ENCODE measurements at regions not wholly inside any gene's neighbourhood (a gene's known extent, or its start where the extent isn't known, plus 50 kb on each side); places are given as distances from the start of the nearest gene placed in this dataset.

DNA sequence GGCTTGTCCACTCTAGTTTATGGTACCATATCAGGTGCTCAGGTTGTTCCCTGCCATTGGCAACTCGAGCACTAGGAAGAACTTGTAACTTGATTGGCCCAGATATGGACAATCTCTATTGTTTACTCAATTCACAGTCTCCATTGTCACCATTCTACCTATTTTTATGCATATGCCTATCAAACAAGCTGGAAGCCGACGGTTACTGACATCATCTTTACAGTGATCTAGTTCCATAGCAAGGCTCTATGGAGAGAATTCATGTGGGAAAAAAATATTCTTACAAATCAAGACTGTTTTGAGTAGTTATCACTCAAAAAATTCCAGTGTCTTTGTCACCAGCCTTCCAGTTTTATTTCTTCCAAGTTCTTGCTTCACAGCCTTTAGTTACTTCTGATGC, 1006.2 kb upstream of the PRR20A start:
- no peaks in the 10 kb centered on the region for H3K36me3 ChIP-seq (ENCODE audit: control insufficient read depth, low read length)
- H3K27me3 ChIP-seq (ENCODE audit: control insufficient read depth, low read length): no peaks in the 10 kb centered on the region
- H3K4me3 ChIP-seq (ENCODE audit: low read length): no peak overlapping the region

DNA sequence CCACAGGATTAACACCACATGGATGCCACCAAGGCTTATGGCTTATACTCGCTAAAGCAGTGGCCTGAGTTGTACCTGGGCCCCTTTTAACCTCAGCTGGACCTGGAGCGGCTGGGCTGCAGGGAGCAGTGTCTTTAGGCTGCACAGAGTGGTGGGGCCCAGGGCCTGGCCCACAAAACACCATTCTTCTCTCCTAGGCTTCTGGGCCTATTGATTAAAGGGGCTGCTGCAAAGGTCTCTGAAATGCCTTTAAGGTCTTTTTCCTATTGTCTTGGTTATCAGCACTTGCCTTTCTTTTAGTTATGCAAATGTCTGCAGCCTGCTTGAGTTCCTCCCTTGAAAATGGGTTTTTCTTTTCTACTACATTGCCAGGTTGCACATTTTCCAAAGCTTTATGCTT, 973.9 kb upstream of the PRR20A start:
- no peaks in the 10 kb centered on the region for H3F3A ChIP-seq (ENCODE audit: control insufficient read depth, insufficient read depth)
- no peak overlapping the region for H3K4me3 ChIP-seq (ENCODE audit: low read length)
- no peaks in the 10 kb centered on the region for H3K9me2 ChIP-seq (replicated peaks; ENCODE audit: control insufficient read depth, low read length)
- TF ChIP-seq, protein P1, sequence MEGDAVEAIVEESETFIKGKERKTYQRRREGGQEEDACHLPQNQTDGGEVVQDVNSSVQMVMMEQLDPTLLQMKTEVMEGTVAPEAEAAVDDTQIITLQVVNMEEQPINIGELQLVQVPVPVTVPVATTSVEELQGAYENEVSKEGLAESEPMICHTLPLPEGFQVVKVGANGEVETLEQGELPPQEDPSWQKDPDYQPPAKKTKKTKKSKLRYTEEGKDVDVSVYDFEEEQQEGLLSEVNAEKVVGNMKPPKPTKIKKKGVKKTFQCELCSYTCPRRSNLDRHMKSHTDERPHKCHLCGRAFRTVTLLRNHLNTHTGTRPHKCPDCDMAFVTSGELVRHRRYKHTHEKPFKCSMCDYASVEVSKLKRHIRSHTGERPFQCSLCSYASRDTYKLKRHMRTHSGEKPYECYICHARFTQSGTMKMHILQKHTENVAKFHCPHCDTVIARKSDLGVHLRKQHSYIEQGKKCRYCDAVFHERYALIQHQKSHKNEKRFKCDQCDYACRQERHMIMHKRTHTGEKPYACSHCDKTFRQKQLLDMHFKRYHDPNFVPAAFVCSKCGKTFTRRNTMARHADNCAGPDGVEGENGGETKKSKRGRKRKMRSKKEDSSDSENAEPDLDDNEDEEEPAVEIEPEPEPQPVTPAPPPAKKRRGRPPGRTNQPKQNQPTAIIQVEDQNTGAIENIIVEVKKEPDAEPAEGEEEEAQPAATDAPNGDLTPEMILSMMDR (IDR thresholded peaks at IDR 0.05; ENCODE audit: low read depth, low read length, poor library complexity, severe bottlenecking): no peak
- no peak for TF ChIP-seq EZH2phosphoT487 (IDR thresholded peaks at IDR 0.05; ENCODE audit: borderline replicate concordance, low read length)
- no peak overlapping the region for H3K4me2 ChIP-seq (ENCODE audit: low read length)
- no peaks in the 10 kb centered on the region for H3K36me3 ChIP-seq (ENCODE audit: control insufficient read depth, low read length)
- H3K79me2 ChIP-seq (ENCODE audit: control insufficient read depth, low read length): no peaks in the 10 kb centered on the region
- H4K20me1 ChIP-seq (ENCODE audit: control insufficient read depth, insufficient read depth, low read depth, low read length): no peaks in the 10 kb centered on the region
- no peaks in the 10 kb centered on the region for H3K9me3 ChIP-seq (ENCODE audit: control insufficient read depth, insufficient read depth, low read length)
- H3K4me1 ChIP-seq (ENCODE audit: control insufficient read depth, low read length): no peaks in the 10 kb centered on the region
- H3K27ac ChIP-seq (ENCODE audit: low read depth, low read length): no peak overlapping the region
- H3K27me3 ChIP-seq (ENCODE audit: control insufficient read depth, low read length): no peaks in the 10 kb centered on the region

More for the DNA sequence above, 1006.2 kb upstream of the PRR20A start:
- Histone ChIP-seq H3K27ac (ENCODE audit: low read depth, low read length) (no peak overlapping the region), H4K20me1 (ENCODE audit: control insufficient read depth, insufficient read depth, low read depth, low read length) (no peaks in the 10 kb centered on the region), H3K79me2 (ENCODE audit: control insufficient read depth, low read length) (no peaks in the 10 kb centered on the region), H3K9me2 (replicated peaks; ENCODE audit: control insufficient read depth, low read length) (no peaks in the 10 kb centered on the region), H3F3A (ENCODE audit: control insufficient read depth, insufficient read depth) (no peaks in the 10 kb centered on the region), H3K4me2 (ENCODE audit: low read length) (no peak overlapping the region), H3K4me1 (ENCODE audit: control insufficient read depth, low read length) (no peaks in the 10 kb centered on the region), H3K9me3 (ENCODE audit: control insufficient read depth, insufficient read depth, low read length) (no peaks in the 10 kb centered on the region)
- TF ChIP-seq EZH2phosphoT487 (IDR thresholded peaks at IDR 0.05; ENCODE audit: borderline replicate concordance, low read length): no peak
- TF ChIP-seq, protein P1 (IDR thresholded peaks at IDR 0.05; ENCODE audit: low read depth, low read length, poor library complexity, severe bottlenecking): no peak

DNA sequence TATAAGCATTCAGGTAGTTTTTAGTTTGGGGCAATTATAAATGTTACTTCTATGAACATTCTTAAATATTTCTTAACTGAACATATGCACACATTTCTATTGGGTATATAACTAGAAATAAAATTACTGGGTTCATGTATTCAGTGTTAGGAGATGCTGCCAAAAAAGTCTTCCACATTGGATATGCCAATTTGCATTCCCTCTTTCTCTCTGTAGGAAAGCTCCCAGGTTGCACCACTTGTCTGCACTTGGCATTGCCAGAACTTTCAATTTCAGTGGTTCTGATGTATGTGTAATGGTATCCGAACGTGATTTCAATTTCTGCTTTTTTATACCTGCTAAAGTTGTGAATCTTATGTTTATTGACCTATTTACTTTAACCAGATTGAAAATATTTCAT, 972.1 kb upstream of the PRR20A start:
- no peak overlapping the region for H3K4me2 ChIP-seq (ENCODE audit: low read length)
- H4K20me1 ChIP-seq (ENCODE audit: control insufficient read depth, insufficient read depth, low read depth, low read length): no peaks in the 10 kb centered on the region
- H3K36me3 ChIP-seq (ENCODE audit: control insufficient read depth, low read length): no peaks in the 10 kb centered on the region
- H3K27me3 ChIP-seq (ENCODE audit: control insufficient read depth, low read length): no peaks in the 10 kb centered on the region
- no peaks in the 10 kb centered on the region for H3K79me2 ChIP-seq (ENCODE audit: control insufficient read depth, low read length)
- H3K27ac ChIP-seq (ENCODE audit: low read depth, low read length): no peak overlapping the region
- no peaks in the 10 kb centered on the region for H3K4me1 ChIP-seq (ENCODE audit: control insufficient read depth, low read length)
- H3K9me3 ChIP-seq (ENCODE audit: control insufficient read depth, insufficient read depth, low read length): no peaks in the 10 kb centered on the region
- H3F3A ChIP-seq (ENCODE audit: control insufficient read depth, insufficient read depth): no peaks in the 10 kb centered on the region
- TF ChIP-seq, protein P1 (IDR thresholded peaks at IDR 0.05; ENCODE audit: low read depth, low read length, poor library complexity, severe bottlenecking): no peak
- TF ChIP-seq EZH2phosphoT487 (IDR thresholded peaks at IDR 0.05; ENCODE audit: borderline replicate concordance, low read length): no peak
- H3K9me2 ChIP-seq (replicated peaks; ENCODE audit: control insufficient read depth, low read length): no peaks in the 10 kb centered on the region
- H3K4me3 ChIP-seq (ENCODE audit: low read length): no peak overlapping the region

DNA sequence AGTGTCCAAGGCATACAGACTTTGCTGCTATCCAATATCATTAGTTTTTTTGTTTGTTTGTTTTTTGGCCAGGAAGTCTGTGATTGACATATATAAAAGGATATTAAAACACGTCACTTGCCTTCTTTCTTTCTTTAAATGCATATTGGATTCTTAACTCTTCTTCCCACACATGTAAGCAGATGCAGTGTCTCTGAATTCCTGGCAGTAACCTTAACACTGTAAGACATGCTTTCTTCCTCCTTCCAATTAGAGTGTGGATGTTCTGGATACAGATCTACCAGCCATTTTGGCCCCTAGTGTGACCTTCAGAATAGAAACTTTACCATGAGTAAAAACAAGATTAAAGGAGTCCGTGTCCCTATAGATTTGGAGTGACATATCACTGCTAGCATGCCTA, 967.4 kb upstream of the PRR20A start:
- Histone ChIP-seq H3K4me2 (ENCODE audit: low read length) (no peak overlapping the region), H3K27ac (ENCODE audit: low read depth, low read length) (no peak overlapping the region), H3K4me1 (ENCODE audit: control insufficient read depth, low read length) (no peaks in the 10 kb centered on the region), H3K9me3 (ENCODE audit: control insufficient read depth, insufficient read depth, low read length) (no peaks in the 10 kb centered on the region), H3K79me2 (ENCODE audit: control insufficient read depth, low read length) (no peaks in the 10 kb centered on the region), H3F3A (ENCODE audit: control insufficient read depth, insufficient read depth) (no peaks in the 10 kb centered on the region), H4K20me1 (ENCODE audit: control insufficient read depth, insufficient read depth, low read depth, low read length) (no peaks in the 10 kb centered on the region), H3K9me2 (replicated peaks; ENCODE audit: control insufficient read depth, low read length) (no peaks in the 10 kb centered on the region), H3K36me3 (ENCODE audit: control insufficient read depth, low read length) (no peaks in the 10 kb centered on the region), H3K27me3 (ENCODE audit: control insufficient read depth, low read length) (no peaks in the 10 kb centered on the region), H3K4me3 (ENCODE audit: low read length) (no peak overlapping the region)
- TF ChIP-seq, protein P1 (IDR thresholded peaks at IDR 0.05; ENCODE audit: low read depth, low read length, poor library complexity, severe bottlenecking): no peak
- TF ChIP-seq EZH2phosphoT487 (IDR thresholded peaks at IDR 0.05; ENCODE audit: borderline replicate concordance, low read length): no peak
